DMS153 (cell line): ENCODE measurements at regions not wholly inside any gene's neighbourhood (a gene's known extent, or its start where the extent isn't known, plus 50 kb on each side); places are given as distances from the start of the nearest gene placed in this dataset.
"Not testable (repeated sequence)": the region's sequence is repeated elsewhere in the genome, so short reads cannot be mapped to it uniquely, and the experiment has no call there.

Source experiments
- DNase-seq: peaks from one replicate; lab custom pipeline; 2025; lab: John Stamatoyannopoulos, UW

GRCh38 chr4:159829184-159829583 is 726.3 kb downstream of the RAPGEF2 start:
- DNase-seq: no peak

GRCh38 chr4:159837071-159837470 is 734.2 kb downstream of the RAPGEF2 start:
- no peak for DNase-seq

GRCh38 chr4:159855731-159856130 is 752.9 kb downstream of the RAPGEF2 start:
- no peak for DNase-seq

GRCh38 chr4:159856451-159856850 is 753.6 kb downstream of the RAPGEF2 start:
- no peak for DNase-seq

GRCh38 chr4:159859656-159860148 is 756.8 kb downstream of the RAPGEF2 start:
- no peak for DNase-seq

- DNase-seq: no peak
Measured at GRCh38 chr4:159860945-159861344, 758.1 kb downstream of the RAPGEF2 start.

GRCh38 chr4:159864337-159864736 is 761.5 kb downstream of the RAPGEF2 start:
- DNase-seq: no peak

- no peak for DNase-seq
Measured at GRCh38 chr4:159867673-159868072, 764.8 kb downstream of the RAPGEF2 start.

- not testable (repeated sequence) for DNase-seq
Measured at GRCh38 chr4:159868936-159869335, 766.1 kb downstream of the RAPGEF2 start.

GRCh38 chr4:159871141-159871540 is 768.3 kb downstream of the RAPGEF2 start:
- DNase-seq: no peak

GRCh38 chr4:159881158-159881557 is 778.3 kb downstream of the RAPGEF2 start:
- DNase-seq: no peak

- no peak for DNase-seq
Measured at GRCh38 chr4:159884989-159885388, 782.1 kb downstream of the RAPGEF2 start.

GRCh38 chr4:159899596-159899995 is 796.7 kb downstream of the RAPGEF2 start:
- DNase-seq: no peak

- DNase-seq: no peak
Measured at GRCh38 chr4:159900562-159900961, 797.7 kb downstream of the RAPGEF2 start.

GRCh38 chr4:159902648-159903047 is 799.8 kb downstream of the RAPGEF2 start:
- DNase-seq: no peak

GRCh38 chr4:159904906-159905305 is 802.0 kb downstream of the RAPGEF2 start:
- DNase-seq: no peak

- DNase-seq: no peak
Measured at GRCh38 chr4:159906051-159906450, 803.2 kb downstream of the RAPGEF2 start.

GRCh38 chr4:159906517-159906916 is 803.6 kb downstream of the RAPGEF2 start:
- no peak for DNase-seq

- no peak for DNase-seq
Measured at GRCh38 chr4:159910721-159911120, 807.8 kb downstream of the RAPGEF2 start.

- DNase-seq: no peak
Measured at GRCh38 chr4:159922119-159922518, 819.2 kb downstream of the RAPGEF2 start.

- DNase-seq: no peak
Measured at GRCh38 chr4:159925770-159926169, 822.9 kb downstream of the RAPGEF2 start.

GRCh38 chr4:159926871-159927270 is 824.0 kb downstream of the RAPGEF2 start:
- DNase-seq: no peak

GRCh38 chr4:159927781-159928180 is 824.9 kb downstream of the RAPGEF2 start:
- no peak for DNase-seq

GRCh38 chr4:159934602-159935001 is 831.7 kb downstream of the RAPGEF2 start:
- DNase-seq: not testable (repeated sequence)

GRCh38 chr4:159937595-159937994 is 834.7 kb downstream of the RAPGEF2 start:
- no peak for DNase-seq
